Adipocyte (in vitro differentiated cells): ENCODE measurements at regions not wholly inside any gene's neighbourhood (a gene's known extent, or its start where the extent isn't known, plus 50 kb on each side); places are given as distances from the start of the nearest gene placed in this dataset.

ENCODE experiments used
- DNase-seq: peaks from one replicate; pipeline ENCODE4 v3.0.0-alpha.2; 2015; ENCODE audit warnings: low read depth
- H3K27me3 ChIP-seq: replicated peaks from 2 replicates; pipeline ENCODE4 v1.7.0; 2013; ENCODE audit warnings: mild to moderate bottlenecking, low read length, moderate library complexity; ENCODE audit not compliant: control insufficient read depth, insufficient read depth
- H3K36me3 ChIP-seq: 2 replicates; pipeline ENCODE4 v1.7.0; 2013; ENCODE audit warnings: low read length, mild to moderate bottlenecking, moderate library complexity; ENCODE audit not compliant: control insufficient read depth, insufficient read depth, severe bottlenecking
- H3K4me1 ChIP-seq: 2 replicates; pipeline ENCODE4 v1.7.0; 2013; ENCODE audit warnings: mild to moderate bottlenecking, low read length, moderate library complexity; ENCODE audit not compliant: control insufficient read depth, insufficient read depth
- H3K4me3 ChIP-seq: 2 replicates; pipeline ENCODE4 v1.7.0; 2013; ENCODE audit warnings: mild to moderate bottlenecking, low read length, moderate library complexity
- H3K9ac ChIP-seq: 2 replicates; pipeline ENCODE4 v1.7.0; 2013; ENCODE audit warnings: mild to moderate bottlenecking, low read length, moderate library complexity
- H3K9me3 ChIP-seq: 2 replicates; pipeline ENCODE4 v1.7.0; 2013; ENCODE audit warnings: mild to moderate bottlenecking, low read length, moderate library complexity; ENCODE audit not compliant: control insufficient read depth

DNA sequence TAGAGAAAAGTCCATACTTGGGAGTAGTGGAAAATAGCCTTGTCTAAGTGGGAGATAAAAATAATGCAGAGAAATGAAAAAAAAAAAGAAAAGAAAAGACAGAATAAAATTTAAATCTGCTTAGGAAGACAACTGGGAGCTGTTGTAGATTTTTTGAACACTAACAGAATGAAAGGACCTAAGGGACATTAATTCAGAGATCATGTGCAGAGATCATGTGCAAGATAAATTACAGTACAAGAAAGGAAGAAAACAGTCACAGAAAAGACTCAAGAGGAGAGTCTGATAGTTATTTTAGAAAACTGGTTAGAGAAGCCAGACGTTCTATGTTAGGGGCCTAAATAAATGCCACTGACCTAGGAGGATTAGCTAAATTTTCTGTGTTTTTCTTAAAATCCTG lies 1226.8 kb upstream of the NUDT12 start:
- H3K9ac ChIP-seq = no peak overlapping the region
- DNase-seq = no peak

DNA sequence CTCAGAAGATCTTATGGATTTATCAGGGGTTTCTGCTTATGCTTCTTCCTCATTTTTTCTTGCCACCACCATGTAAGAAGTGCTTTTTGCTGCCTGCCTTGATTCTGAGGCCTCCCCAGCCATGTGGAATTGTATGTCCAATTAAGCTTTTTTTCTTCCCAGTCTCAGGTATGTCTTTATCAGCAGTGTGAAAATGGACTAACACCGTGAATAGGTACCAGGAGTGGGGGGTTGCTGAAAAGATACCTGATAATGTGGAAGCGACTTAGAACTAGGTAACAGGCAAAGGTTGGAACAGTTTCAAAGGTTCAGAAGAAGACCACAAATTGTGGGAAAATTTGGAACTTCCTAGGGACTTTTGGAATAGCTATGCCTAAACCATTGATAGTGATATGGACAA lies 1222.5 kb upstream of the NUDT12 start:
- no peak overlapping the region for H3K4me3 ChIP-seq
- no peaks in the 10 kb centered on the region for H3K4me1 ChIP-seq
- peaks cover 7% of the 10 kb centered on the region for H3K9me3 ChIP-seq
- no peaks in the 10 kb centered on the region for H3K27me3 ChIP-seq
- no peaks in the 10 kb centered on the region for H3K36me3 ChIP-seq
- H3K9ac ChIP-seq = no peak overlapping the region
- DNase-seq = no peak

More for the DNA sequence above, 1226.8 kb upstream of the NUDT12 start:
- Histone ChIP-seq H3K4me1 (no peaks in the 10 kb centered on the region), H3K4me3 (no peak overlapping the region), H3K36me3 (no peaks in the 10 kb centered on the region), H3K9me3 (peaks cover 7% of the 10 kb centered on the region), H3K27me3 (no peaks in the 10 kb centered on the region)

DNA sequence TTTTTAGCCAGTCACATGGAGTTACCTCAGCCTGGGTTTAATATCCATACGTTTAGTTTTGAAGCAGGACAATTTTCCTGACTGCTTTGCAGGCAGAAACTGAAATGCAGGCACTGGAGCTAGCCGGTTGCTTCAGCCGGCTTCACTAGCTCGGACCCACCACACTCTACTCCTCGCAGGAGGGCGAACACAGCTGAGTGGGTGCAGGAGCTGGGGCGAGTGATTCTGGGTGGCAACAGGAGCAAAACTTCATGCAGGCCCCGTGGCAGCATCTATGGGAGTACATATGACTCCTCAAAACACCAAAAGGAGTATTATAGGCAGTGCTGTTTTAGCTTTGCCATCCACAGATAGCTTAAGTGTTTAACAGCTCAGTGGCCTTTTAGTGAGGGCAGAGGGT lies 1211.8 kb upstream of the NUDT12 start:
- no peak for DNase-seq
- Histone ChIP-seq H3K4me3 (no peak overlapping the region), H3K9ac (no peak overlapping the region), H3K27me3 (no peaks in the 10 kb centered on the region), H3K9me3 (peaks cover 6% of the 10 kb centered on the region), H3K36me3 (no peaks in the 10 kb centered on the region), H3K4me1 (no peaks in the 10 kb centered on the region)

DNA sequence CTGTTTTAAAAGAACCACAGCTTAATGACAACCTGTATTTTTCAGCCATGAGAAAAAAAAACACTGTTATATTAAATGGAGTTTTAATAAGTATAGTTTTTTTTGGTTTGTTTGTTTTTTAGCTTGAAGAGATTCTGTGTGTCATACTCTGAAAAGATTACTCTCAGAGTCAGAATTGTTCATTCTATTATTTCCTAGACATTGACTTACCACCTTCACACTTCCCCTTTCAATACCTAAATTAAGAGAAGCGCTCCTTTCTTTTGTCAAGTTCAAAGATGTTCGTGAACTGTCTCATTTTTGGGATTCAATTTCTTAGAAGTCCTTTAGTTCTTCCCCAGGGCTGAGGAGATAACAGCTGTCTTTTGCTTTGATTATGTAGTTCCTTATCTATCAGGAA lies 1201.6 kb upstream of the NUDT12 start:
- DNase-seq = no peak
- no peaks in the 10 kb centered on the region for H3K9me3 ChIP-seq
- no peaks in the 10 kb centered on the region for H3K27me3 ChIP-seq
- H3K4me1 ChIP-seq = no peaks in the 10 kb centered on the region
- H3K9ac ChIP-seq = no peak overlapping the region
- no peaks in the 10 kb centered on the region for H3K36me3 ChIP-seq
- no peak overlapping the region for H3K4me3 ChIP-seq

DNA sequence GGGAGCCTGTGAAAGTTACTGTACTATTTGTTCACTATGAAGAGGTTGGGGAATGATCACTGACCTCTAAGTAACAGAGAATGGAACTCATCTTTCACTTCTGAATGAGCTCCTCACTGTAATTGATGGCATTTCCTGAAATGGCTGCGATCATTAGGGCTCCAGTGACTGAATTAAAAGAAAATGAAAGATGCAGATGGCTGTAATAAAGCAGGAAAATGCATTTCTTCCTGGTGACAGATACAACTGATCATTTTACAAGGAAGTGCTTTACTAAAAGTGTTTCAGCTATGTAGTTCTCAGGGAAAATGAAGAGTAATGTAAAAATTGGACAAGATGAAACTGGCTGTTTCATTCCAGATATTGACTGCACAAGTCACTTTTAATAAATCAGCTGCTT lies 1200.6 kb upstream of the NUDT12 start:
- no peaks in the 10 kb centered on the region for H3K27me3 ChIP-seq
- H3K9ac ChIP-seq = no peak overlapping the region
- H3K36me3 ChIP-seq = no peaks in the 10 kb centered on the region
- H3K4me3 ChIP-seq = no peak overlapping the region
- no peaks in the 10 kb centered on the region for H3K9me3 ChIP-seq
- no peak for DNase-seq
- no peaks in the 10 kb centered on the region for H3K4me1 ChIP-seq

DNA sequence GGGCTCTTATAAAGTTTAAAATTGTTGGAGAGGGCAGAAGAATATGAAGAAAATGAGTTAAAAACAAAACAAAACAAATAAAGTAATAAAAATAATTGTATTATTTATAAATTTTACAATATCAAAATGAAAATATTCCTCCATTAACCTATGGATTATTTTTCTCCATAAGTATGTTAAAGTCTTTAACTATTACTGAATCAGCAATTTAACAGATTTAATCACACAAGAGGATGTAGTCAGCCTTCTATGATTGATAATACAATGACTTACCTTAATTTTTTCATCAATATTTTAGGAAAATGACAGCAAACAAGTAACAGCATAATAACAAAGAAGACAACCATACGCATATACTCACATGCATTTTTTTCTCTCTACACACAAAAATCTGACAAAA lies 1195.3 kb upstream of the NUDT12 start:
- DNase-seq = no peak
- H3K4me3 ChIP-seq = no peak overlapping the region
- H3K9me3 ChIP-seq = no peaks in the 10 kb centered on the region
- H3K4me1 ChIP-seq = no peaks in the 10 kb centered on the region
- no peak overlapping the region for H3K9ac ChIP-seq
- no peaks in the 10 kb centered on the region for H3K36me3 ChIP-seq
- H3K27me3 ChIP-seq = no peaks in the 10 kb centered on the region

DNA sequence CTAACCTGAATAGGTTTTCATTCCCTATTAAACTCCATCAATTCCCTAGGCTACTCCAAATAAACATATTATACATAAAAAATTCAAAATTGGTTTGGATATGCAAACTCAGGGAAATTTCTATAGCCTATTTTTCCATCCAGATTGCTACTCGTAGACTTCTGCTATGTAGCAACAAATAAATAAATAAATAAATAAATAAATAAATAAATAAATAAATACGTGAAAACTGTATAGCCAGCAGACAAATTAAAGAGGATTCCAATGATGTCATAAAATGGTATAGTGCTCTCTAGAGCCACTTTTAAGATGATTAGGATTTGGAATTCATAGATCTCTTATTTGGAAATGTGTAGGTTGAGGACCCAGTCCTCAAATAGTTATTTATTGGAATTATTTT lies 1193.2 kb upstream of the NUDT12 start:
- Histone ChIP-seq H3K9ac (no peak overlapping the region), H3K4me1 (no peaks in the 10 kb centered on the region)
- no peak for DNase-seq

DNA sequence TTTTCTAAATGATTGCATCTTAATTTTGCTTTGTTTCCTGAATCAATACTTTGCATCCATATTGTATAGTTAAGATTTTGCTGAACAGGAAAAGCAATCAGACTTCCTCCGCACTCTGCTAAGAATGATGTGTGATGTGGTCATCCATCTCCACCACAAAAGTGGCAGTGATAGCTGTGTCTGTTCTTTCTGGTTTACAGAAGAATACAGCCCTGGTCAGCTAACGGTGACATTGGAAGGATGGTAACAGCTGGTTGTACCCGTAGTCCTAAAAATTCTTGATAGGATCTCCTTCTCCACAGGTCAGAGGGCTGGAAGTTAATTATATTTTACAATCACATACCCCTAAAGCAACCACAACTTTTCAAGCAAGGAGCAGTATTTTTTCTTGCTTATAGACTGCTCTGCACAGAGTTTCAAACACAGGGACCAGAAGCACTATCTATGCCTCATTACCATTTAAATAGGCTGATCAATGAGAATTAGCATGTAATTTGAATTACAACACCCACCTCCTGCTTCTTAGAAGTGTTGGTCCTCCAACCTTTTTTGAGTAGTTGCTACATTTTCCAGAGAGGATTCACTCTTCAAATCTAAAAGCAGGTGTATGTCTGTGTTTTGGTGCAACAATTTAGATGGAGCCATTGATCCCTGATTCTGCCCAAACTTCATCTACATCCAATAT lies 1191.9 kb upstream of the NUDT12 start:
- Histone ChIP-seq H3K36me3 (no peaks in the 10 kb centered on the region), H3K4me1 (no peaks in the 10 kb centered on the region), H3K9ac (no peak overlapping the region), H3K27me3 (no peaks in the 10 kb centered on the region), H3K9me3 (no peaks in the 10 kb centered on the region), H3K4me3 (no peak overlapping the region)
- DNase-seq = no peak

More for the DNA sequence above, 1193.2 kb upstream of the NUDT12 start:
- Histone ChIP-seq H3K36me3 (no peaks in the 10 kb centered on the region), H3K9me3 (no peaks in the 10 kb centered on the region), H3K27me3 (no peaks in the 10 kb centered on the region), H3K4me3 (no peak overlapping the region)

DNA sequence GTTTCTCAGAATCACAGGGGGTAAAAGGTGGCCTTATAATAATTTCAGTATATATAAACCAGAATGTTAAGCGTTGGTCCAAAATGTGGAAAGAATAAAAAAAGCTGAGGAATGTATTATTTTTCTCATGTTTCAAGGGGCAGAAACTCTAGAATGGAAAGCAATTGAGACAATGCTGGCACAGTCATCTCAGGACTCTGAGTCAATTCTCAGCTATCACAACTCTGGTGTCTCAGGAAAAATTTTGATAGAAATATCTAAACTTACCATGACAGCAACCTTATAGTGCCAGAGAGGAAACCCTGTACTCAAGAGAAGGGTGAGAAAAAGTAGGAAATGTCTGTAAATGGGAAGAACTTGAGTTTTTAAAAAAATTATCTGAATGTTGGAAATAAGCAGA lies 1189.4 kb upstream of the NUDT12 start:
- Histone ChIP-seq H3K4me3 (no peak overlapping the region), H3K4me1 (no peaks in the 10 kb centered on the region), H3K9me3 (peaks cover 1% of the 10 kb centered on the region), H3K9ac (no peak overlapping the region), H3K27me3 (no peaks in the 10 kb centered on the region), H3K36me3 (no peaks in the 10 kb centered on the region)
- peak; percentile 66 for DNase-seq

DNA sequence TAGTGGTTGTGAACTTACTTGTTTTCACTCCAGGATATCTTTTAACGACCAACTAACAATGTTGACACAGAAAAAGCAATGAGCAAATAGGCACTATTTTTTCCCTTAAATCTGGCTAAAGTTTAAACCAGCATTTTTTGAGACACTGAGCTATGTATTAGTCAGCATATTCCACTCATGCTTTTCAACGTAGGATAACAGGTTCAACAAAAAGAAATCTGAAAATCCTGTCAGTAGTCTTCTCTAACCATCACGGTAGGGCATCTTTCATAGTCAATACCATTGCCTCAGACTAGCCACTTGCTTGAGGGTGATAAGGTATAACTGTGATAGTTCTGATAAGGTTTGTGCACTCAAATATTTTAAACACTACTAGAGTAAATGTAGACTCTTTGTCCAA lies 1177.3 kb upstream of the NUDT12 start:
- H3K4me1 ChIP-seq = no peaks in the 10 kb centered on the region

DNA sequence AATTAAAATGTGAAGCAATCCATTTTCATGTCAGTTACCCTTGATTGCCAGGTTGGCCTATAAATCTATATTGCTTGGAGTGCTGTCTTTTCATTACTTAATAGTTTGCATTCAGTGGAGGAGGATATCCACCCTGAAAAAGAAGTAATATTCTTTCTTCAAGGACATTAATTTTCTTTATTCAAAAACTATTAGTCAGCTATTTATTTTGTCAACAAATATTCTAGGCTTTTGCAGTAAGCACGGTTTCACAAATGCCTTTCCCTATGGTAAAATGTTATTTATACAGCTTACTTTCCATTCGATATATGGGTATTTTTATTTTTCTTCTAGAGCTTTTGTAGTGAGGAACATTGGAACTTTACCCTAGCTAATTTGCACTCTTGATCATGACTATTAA lies 1176.9 kb upstream of the NUDT12 start:
- no peak overlapping the region for H3K4me3 ChIP-seq
- H3K9me3 ChIP-seq = no peaks in the 10 kb centered on the region
- H3K36me3 ChIP-seq = no peaks in the 10 kb centered on the region
- H3K9ac ChIP-seq = no peak overlapping the region
- no peaks in the 10 kb centered on the region for H3K27me3 ChIP-seq
- H3K4me1 ChIP-seq = no peaks in the 10 kb centered on the region
- no peak for DNase-seq

More for the DNA sequence above, 1177.3 kb upstream of the NUDT12 start:
- H3K9ac ChIP-seq = no peak overlapping the region
- H3K9me3 ChIP-seq = no peaks in the 10 kb centered on the region
- H3K4me3 ChIP-seq = no peak overlapping the region
- H3K36me3 ChIP-seq = no peaks in the 10 kb centered on the region
- H3K27me3 ChIP-seq = no peaks in the 10 kb centered on the region
- no peak for DNase-seq

DNA sequence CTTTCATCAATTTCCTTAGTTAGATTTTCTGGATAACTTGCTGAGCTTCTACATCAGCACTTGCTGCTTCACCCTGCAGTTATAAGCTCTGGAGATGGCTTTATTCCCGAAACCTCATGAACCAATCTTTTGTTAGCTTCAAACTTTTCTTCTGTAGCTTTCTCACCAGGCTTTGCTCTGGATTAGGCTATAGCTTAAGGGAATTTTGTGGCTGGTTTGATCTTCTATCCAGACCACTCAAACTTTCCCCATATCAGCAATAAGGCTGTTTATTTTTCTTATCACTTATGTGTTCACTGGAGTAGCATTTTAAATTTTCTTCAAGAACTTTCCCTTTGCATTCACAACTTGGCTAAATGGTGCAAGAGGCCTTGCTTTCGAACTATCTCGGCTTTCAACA lies 1173.5 kb upstream of the NUDT12 start:
- DNase-seq = no peak
- Histone ChIP-seq H3K9ac (no peak overlapping the region), H3K9me3 (no peaks in the 10 kb centered on the region), H3K4me1 (no peaks in the 10 kb centered on the region), H3K4me3 (no peak overlapping the region), H3K27me3 (no peaks in the 10 kb centered on the region), H3K36me3 (no peaks in the 10 kb centered on the region)
